Astrocyte of the spinal cord (primary cell): ENCODE measurements at regions not wholly inside any gene's neighbourhood (a gene's known extent, or its start where the extent isn't known, plus 50 kb on each side); places are given as distances from the start of the nearest gene placed in this dataset.

Source experiments
- DNase-seq: peaks from one replicate; pipeline ENCODE4 v3.0.0; 2011; ENCODE audit warnings: low read depth, low spot score
- H3K4me3 ChIP-seq: 2 replicates; pipeline ENCODE4 v1.5.1; 2011; ENCODE audit warnings: low read depth, mild to moderate bottlenecking, low read length, moderate library complexity
- in situ Hi-C: cut with HindIII; loops from 2 replicates; pipeline ENCODE4 v1.10.0; 2017; ENCODE audit warnings: low sequenced_read_pairs
- TF ChIP-seq, protein P1 (sequence below): IDR thresholded peaks from 2 replicates; pipeline ENCODE4 v1.5.1; 2012; ENCODE audit warnings: low read depth, mild to moderate bottlenecking, low read length, inconsistent platforms

DNA sequence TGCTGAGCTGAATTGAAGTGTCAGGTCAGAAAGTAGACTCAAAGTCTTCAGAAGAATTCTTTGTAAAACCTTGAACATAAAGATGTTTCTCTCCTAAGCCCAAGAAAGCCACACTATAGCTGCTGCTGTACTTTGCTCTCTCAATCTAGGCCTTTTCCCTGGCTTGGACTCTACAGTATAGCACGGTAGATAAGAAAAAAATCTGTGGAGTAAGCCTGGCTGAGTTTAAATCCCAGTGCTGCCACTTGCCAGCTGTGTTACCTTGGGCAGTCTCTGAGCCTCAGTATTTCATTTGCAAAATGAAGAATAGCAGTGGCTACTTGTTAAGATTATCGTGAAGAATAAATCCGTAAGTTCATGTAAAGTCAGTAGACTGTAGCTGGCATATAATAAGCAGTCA, 53.3 kb upstream of the UFL1 start:
- DNase-seq: peak; percentile 6
- in situ Hi-C loops: no loop called here
- no peak overlapping the region for H3K4me3 ChIP-seq
- TF ChIP-seq, protein P1, sequence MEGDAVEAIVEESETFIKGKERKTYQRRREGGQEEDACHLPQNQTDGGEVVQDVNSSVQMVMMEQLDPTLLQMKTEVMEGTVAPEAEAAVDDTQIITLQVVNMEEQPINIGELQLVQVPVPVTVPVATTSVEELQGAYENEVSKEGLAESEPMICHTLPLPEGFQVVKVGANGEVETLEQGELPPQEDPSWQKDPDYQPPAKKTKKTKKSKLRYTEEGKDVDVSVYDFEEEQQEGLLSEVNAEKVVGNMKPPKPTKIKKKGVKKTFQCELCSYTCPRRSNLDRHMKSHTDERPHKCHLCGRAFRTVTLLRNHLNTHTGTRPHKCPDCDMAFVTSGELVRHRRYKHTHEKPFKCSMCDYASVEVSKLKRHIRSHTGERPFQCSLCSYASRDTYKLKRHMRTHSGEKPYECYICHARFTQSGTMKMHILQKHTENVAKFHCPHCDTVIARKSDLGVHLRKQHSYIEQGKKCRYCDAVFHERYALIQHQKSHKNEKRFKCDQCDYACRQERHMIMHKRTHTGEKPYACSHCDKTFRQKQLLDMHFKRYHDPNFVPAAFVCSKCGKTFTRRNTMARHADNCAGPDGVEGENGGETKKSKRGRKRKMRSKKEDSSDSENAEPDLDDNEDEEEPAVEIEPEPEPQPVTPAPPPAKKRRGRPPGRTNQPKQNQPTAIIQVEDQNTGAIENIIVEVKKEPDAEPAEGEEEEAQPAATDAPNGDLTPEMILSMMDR: no peak

DNA sequence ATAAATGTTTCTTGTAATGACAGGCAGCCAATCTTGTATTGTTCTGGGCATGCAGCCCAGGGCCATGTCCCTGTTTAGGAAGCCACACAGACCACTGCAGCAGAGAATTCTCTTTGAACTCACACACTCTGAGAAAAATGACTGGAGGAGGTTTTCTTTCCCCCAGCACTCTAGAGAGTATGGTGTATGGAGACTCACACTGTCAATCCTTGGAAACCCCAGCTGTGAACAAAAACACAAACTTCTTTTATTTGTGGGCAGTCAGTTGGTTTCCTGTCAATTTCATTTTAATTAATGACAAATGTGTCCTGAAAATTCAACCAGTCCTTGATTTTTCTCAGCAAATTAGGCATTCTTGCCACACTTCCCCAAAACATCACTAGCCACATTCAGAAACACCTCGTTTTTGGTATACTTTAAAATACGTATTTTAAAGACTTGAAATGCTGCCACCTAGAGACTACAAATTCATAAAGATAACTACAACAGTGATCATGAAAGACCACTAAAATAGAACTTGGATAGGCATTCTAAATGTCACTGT, 52.9 kb upstream of the UFL1 start:
- H3K4me3 ChIP-seq: no peak overlapping the region
- DNase-seq: peak; percentile 11
- TF ChIP-seq, protein P1: no peak
- in situ Hi-C loops: no loop called here

DNA sequence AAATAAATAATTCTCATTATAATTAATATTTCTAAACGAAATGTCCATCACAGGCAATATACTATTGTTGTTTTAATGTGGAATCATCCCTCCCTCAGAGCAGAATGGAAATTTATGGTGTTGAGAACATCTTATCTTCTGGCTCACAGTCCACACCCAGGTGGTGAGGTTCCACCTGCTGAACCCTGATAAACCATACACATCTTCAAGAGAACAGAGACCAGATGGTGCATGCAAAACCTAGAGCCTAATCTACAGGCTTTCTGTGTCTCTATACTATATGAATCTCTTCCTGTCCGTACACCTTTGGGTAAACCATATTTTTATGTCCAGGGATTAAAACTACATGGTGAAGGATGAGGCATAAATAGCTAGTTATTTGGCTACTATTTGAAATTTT, 52.3 kb upstream of the UFL1 start:
- TF ChIP-seq, protein P1: no peak
- DNase-seq: no peak
- in situ Hi-C loops: no loop called here
- H3K4me3 ChIP-seq: no peak overlapping the region

DNA sequence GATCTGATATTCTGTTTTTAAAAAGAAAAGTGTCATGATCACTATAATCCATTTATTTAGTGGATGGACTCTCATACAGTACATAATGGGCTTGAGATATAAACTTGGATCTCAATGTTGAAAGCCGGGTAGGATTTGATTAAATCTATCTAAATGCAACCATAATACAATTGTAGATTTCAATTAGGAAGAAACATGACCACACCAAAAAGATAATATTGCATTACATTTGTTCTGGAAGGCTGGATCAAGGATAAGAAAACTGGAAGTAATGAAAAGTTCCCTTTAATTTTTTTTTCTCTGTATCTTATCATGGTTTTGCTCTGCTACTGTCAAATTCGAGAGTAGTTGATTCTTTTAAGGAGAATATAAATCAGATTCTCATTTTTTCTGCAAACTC, 51.3 kb upstream of the UFL1 start:
- TF ChIP-seq, protein P1: no peak
- H3K4me3 ChIP-seq: no peak overlapping the region
- DNase-seq: no peak
- in situ Hi-C loops: no loop called here
